Activated naive CD4-positive, alpha-beta T cell treated with anti-CD3 and anti-CD28 coated beads, Interleukin-2, amount 50 U/mL, for 24 hours (primary cell): ENCODE measurements at regions not wholly inside any gene's neighbourhood (a gene's known extent, or its start where the extent isn't known, plus 50 kb on each side); places are given as distances from the start of the nearest gene placed in this dataset.

Source experiments
- H3K27ac Mint-ChIP-seq: one replicate; pipeline ENCODE4 v1.8.0; 2021; ENCODE audit warnings: mild to moderate bottlenecking, mixed read lengths
- H3K27me3 Mint-ChIP-seq: one replicate; pipeline ENCODE4 v1.8.0; 2021; ENCODE audit warnings: mixed read lengths
- H3K36me3 Mint-ChIP-seq: one replicate; pipeline ENCODE4 v1.8.0; 2021; ENCODE audit warnings: mixed read lengths
- H3K4me1 Mint-ChIP-seq: one replicate; pipeline ENCODE4 v1.8.0; 2021; ENCODE audit warnings: mixed read lengths
- H3K4me3 Mint-ChIP-seq: one replicate; pipeline ENCODE4 v1.8.0; 2021; ENCODE audit warnings: mild to moderate bottlenecking, mixed read lengths
- H3K9me3 Mint-ChIP-seq: one replicate; pipeline ENCODE4 v1.8.0; 2021; ENCODE audit warnings: mixed read lengths

GRCh38 chr3:127137757-127138536 is 55.0 kb upstream of the PRR23E start:
- no peak overlapping the region for H3K27ac Mint-ChIP-seq
- H3K36me3 Mint-ChIP-seq = no peaks in the 10 kb centered on the region
- H3K4me3 Mint-ChIP-seq = no peak overlapping the region
- no peaks in the 10 kb centered on the region for H3K4me1 Mint-ChIP-seq
- H3K27me3 Mint-ChIP-seq = peaks cover 35% of the 10 kb centered on the region
- no peaks in the 10 kb centered on the region for H3K9me3 Mint-ChIP-seq

DNA sequence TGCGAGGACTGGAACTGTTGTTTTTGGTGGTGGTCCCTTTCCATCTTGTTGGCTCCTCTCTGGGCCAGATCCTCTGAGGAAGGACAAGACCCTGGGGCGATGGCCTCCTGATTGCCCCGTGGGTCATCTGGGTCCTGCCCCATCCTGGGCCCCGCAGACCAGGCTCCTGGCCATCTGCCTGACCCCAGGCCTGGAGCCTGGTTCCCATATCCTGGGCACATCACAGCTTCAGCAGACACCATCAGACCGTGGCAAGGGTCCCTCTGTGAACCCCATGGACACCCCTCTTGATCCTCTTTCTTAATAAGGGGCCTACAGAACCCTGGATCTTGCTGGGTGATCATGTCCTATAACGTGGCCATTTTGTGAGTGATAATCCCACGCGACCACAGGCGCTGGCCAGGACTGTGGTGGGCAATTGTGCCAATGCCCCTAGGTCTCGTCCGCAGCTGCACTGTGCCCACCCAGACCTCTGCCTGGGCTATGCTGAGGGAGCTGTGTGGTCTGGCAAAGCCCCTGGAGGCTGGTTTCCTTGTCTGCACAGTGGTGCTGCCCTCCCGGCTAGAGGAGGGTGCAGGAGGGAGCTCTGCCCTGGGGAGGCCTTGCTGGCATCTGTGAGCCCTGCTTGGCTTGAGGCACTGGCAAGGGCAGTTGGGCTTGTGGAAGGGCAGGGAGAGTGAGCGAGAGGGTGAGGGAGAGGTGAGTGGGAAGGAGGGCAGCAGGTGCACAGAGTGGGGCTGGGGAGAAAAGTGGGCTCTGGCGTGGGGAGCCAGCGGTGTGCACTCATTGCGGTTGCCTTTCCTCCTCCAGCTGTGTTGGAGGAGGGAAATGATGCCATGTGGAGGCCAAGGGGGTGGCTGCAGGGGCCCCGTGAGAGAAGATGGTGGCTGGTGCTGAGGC is 53.1 kb upstream of the PRR23E start:
- Mint-ChIP-seq H3K36me3 (no peaks in the 10 kb centered on the region), H3K27me3 (peaks cover 21% of the 10 kb centered on the region), H3K27ac (no peak overlapping the region), H3K9me3 (no peaks in the 10 kb centered on the region), H3K4me3 (no peak overlapping the region), H3K4me1 (no peaks in the 10 kb centered on the region)

- H3K36me3 Mint-ChIP-seq = no peaks in the 10 kb centered on the region
- no peaks in the 10 kb centered on the region for H3K4me1 Mint-ChIP-seq
- H3K4me3 Mint-ChIP-seq = no peak overlapping the region
- H3K9me3 Mint-ChIP-seq = no peaks in the 10 kb centered on the region
- H3K27me3 Mint-ChIP-seq = peaks cover 19% of the 10 kb centered on the region
- H3K27ac Mint-ChIP-seq = no peak overlapping the region
These were observed 52.1 kb upstream of the PRR23E start for GRCh38 chr3:127140501-127141460.

GRCh38 chr3:127141921-127142730 is 50.8 kb upstream of the PRR23E start:
- H3K9me3 Mint-ChIP-seq = no peaks in the 10 kb centered on the region
- no peak overlapping the region for H3K27ac Mint-ChIP-seq
- no peaks in the 10 kb centered on the region for H3K4me1 Mint-ChIP-seq
- H3K4me3 Mint-ChIP-seq = no peak overlapping the region
- no peaks in the 10 kb centered on the region for H3K36me3 Mint-ChIP-seq
- peaks cover 11% of the 10 kb centered on the region for H3K27me3 Mint-ChIP-seq
